Ectodermal cell (in vitro differentiated cells): ENCODE measurements at regions not wholly inside any gene's neighbourhood (a gene's known extent, or its start where the extent isn't known, plus 50 kb on each side); places are given as distances from the start of the nearest gene placed in this dataset.

ENCODE experiments used
- H3K27ac ChIP-seq: 2 replicates; pipeline ENCODE4 v1.7.0; 2013; ENCODE audit warnings: mild to moderate bottlenecking, low read depth, low read length; ENCODE audit not compliant: insufficient read depth, poor library complexity, severe bottlenecking
- H3K27me3 ChIP-seq: 2 replicates; pipeline ENCODE4 v1.7.0; 2013; ENCODE audit warnings: mild to moderate bottlenecking, low read length; ENCODE audit not compliant: insufficient read depth, control insufficient read depth, poor library complexity, severe bottlenecking
- H3K36me3 ChIP-seq: one replicate; pipeline ENCODE4 v1.7.0; 2013; ENCODE audit warnings: low read length; ENCODE audit not compliant: control insufficient read depth, insufficient read depth
- H3K4me1 ChIP-seq: one replicate; pipeline ENCODE4 v1.7.0; 2013; ENCODE audit warnings: low read length; ENCODE audit not compliant: control insufficient read depth, insufficient read depth
- H3K4me3 ChIP-seq: 2 replicates; pipeline ENCODE4 v1.7.0; 2013; ENCODE audit warnings: low read depth, low read length, control low read depth; ENCODE audit not compliant: insufficient read depth
- H3K9me3 ChIP-seq: 2 replicates; pipeline ENCODE4 v1.7.0; 2013; ENCODE audit warnings: mild to moderate bottlenecking, low read length, moderate library complexity; ENCODE audit not compliant: control insufficient read depth
- WGBS, 2 experiments: methylation state at CpG; one replicate each; pipeline ENCODE4 v1.1.7; 2013; ENCODE audit warnings: missing lambda C conversion rate in 2 of 2; 5-methylcytosine and 5-hydroxymethylcytosine counted together

DNA sequence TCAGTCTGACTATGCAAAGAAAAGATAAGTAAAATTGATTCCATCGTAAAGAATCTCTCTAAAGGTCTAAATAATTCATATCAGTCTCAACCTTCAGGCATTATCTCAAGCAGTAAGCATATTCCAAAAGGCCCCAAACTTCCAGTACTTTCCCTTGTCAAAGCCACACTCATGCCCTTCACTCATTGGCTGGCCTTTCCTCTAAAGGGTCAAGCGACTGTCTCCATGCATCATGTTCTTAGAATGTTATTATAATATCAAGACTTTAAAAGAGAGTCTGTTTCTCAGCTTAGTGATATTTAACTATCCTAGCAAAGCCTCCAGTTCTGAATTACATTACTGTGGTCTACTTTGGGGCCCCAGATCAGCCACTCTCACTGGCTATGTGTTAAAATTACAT lies 271.3 kb downstream of the MREG start:
- Histone ChIP-seq H3K36me3 (no peaks in the 10 kb centered on the region), H3K4me3 (no peak overlapping the region), H3K27me3 (no peaks in the 10 kb centered on the region), H3K27ac (no peak overlapping the region), H3K4me1 (no peaks in the 10 kb centered on the region), H3K9me3 (no peaks in the 10 kb centered on the region)
- 83 to 96% methylated on average over 1 to 2 of the region's 2 CpGs for WGBS, 2 experiments

DNA sequence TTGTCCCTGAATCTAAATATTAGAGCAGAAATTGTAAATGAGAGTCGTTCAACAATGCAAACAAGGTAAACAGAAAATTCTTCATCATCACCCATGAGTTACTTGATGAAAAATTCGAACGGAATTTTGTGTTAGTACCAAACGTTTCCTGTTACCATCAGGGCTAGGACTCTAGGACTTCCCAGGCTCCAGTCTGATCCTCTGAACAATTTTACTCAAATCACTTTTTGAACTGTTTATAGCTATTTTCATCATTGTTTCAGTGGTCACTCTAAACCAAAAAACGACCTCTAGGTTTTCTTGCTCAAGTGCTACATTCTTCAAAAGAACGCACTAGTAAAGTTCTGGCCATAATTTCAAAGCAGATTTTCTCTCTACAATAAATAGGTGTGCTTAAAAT lies 273.3 kb downstream of the MREG start:
- H3K27me3 ChIP-seq: no peaks in the 10 kb centered on the region
- 93 to 95% methylated on average over 6 of the region's 6 CpGs for WGBS, 2 experiments
- H3K27ac ChIP-seq: no peak overlapping the region
- H3K9me3 ChIP-seq: no peaks in the 10 kb centered on the region
- H3K4me1 ChIP-seq: no peaks in the 10 kb centered on the region
- H3K36me3 ChIP-seq: no peaks in the 10 kb centered on the region
- H3K4me3 ChIP-seq: no peak overlapping the region

DNA sequence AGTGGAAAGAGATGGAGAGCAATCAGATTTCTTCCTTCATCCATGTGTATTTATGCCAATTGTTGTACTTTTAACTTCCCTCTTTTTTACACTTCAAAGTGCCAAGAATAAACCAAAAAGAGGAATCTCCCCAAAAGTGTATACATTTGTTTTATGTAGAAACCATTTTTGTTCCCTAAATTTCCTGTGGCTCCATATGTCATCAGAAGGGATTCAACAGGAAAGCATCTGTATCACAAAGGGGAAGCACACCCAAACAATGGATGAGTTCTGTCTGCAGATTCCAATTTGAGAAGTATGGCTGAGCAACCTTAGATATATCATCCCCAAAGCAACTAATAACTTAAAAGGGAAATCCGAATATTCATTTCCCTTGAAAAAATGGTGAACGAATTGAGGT lies 275.0 kb downstream of the MREG start:
- 92 to 95% methylated on average over 2 of the region's 2 CpGs for WGBS, 2 experiments
- no peak overlapping the region for H3K4me3 ChIP-seq
- no peaks in the 10 kb centered on the region for H3K9me3 ChIP-seq
- H3K27me3 ChIP-seq: no peaks in the 10 kb centered on the region
- H3K27ac ChIP-seq: no peak overlapping the region
- H3K4me1 ChIP-seq: no peaks in the 10 kb centered on the region
- H3K36me3 ChIP-seq: no peaks in the 10 kb centered on the region

DNA sequence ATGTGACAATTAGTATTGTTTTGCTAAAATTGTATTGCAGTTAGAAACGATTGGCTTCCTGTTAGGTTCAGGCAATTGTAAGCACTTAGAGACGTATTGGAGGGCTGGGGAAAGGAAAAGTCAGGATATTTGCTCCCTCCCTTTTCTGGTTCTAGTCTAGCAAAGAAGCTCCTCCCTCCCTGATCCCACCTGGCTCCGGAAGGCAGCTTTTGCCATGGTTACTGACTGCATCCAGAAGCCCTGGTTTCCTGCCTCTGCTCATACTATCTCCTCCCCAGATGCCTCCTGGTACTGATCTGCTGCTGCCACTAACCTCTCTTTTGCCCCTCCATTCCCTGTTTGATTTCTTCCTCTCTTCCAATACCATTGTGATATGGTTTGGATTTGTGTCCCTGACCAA lies 275.9 kb downstream of the MREG start:
- WGBS, 2 experiments: 59 to 64% methylated on average over 3 of the region's 3 CpGs
- Histone ChIP-seq H3K4me3 (no peak overlapping the region), H3K36me3 (no peaks in the 10 kb centered on the region), H3K27me3 (no peaks in the 10 kb centered on the region), H3K27ac (no peak overlapping the region), H3K4me1 (no peaks in the 10 kb centered on the region), H3K9me3 (no peaks in the 10 kb centered on the region)

DNA sequence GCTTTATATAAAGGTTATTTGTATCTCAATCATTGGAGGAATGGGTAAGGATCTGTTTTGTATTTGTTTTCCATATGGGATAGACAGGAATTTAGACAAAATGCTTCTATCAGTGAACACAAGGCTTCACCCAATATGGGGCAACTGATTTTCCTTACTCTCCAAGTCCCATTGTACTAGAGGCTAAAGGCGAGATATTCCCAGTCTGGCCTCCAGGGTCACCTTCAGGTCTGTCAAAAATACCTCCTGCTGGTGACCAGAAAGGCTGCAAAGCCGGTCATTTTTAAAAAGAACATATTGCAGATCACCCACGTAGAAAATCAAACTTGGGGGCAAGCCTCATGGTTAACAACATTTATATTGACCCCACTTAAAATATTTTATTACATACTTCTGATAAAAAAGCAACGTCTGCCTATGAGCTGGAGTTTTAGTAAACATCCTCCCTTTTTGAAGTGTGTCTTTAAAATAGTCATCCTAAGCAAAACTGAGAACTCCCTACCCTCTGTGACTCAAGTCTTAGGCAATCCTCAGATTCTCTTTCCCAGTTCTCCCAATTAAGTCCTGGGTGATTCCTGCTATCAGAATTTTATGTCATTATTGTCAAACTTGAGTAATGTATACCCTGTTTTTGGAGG lies 276.6 kb downstream of the MREG start:
- H3K27me3 ChIP-seq: no peaks in the 10 kb centered on the region
- no peaks in the 10 kb centered on the region for H3K9me3 ChIP-seq
- no peak overlapping the region for H3K27ac ChIP-seq
- no peak overlapping the region for H3K4me3 ChIP-seq
- WGBS, 2 experiments: 77 to 83% methylated on average over 4 of the region's 4 CpGs
- H3K36me3 ChIP-seq: no peaks in the 10 kb centered on the region
- no peaks in the 10 kb centered on the region for H3K4me1 ChIP-seq

DNA sequence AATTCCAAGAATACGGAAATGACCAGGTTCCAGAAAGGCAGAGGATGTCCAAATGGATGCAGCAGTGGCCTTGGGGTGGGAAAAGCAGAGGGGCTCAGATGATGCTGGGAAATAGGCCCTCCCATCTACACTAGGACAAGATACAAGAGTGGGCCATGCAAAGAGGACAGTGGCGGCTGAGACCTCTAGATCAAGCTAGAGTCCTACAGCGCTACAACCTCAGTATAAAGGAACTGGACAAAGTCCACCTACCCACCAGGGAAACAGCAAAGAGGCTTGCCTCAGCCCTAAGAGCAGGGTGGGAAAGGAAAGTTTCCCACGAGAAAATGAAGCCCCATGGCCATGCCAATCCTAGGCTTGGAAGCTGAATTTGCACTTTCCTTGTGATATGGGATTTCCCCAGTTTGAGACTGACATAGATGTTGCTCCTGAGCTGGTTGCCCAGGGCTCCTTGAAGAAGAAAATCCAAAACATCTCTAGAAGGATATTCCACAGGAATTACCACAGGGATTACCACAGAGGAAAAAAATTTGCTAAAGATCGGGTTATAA lies 282.2 kb downstream of the MREG start:
- 97% methylated on average over 4 of the region's 5 CpGs for WGBS, 2 experiments
- H3K27me3 ChIP-seq: no peaks in the 10 kb centered on the region
- H3K4me1 ChIP-seq: no peaks in the 10 kb centered on the region
- no peak overlapping the region for H3K4me3 ChIP-seq
- no peaks in the 10 kb centered on the region for H3K9me3 ChIP-seq
- H3K36me3 ChIP-seq: no peaks in the 10 kb centered on the region
- H3K27ac ChIP-seq: no peak overlapping the region

DNA sequence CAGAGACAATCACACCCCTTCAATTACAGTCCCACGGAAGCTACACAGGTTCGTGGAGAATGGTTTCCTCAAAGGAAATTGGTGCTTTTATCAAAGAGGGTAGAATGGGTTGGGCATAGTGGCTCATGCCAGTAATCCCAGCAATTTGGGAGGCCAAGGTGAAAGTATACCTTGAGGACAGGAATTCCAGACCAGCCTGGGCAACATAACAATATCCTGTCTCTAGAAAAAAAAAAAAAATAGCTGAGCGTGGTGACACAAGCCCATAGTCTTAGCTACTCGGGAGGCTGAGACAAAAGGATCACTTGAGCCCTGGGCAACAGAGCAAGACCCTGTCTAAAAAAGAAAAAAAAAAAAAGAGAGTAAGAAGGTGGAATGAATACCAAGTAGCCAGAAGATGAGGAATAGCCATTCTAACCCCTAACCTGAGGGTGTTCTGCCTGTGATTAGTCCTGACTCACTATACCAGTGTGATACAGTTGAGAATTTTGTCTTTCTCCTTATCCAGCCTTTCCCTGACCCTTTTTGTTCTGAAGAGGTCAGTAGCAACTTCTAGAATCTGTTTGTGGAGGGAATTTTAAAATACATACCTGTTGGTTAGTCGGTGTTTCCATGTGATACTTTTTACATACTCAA lies 283.2 kb downstream of the MREG start:
- WGBS, 2 experiments: 88 to 92% methylated on average over 4 of the region's 5 CpGs
- Histone ChIP-seq H3K4me3 (no peak overlapping the region), H3K27me3 (no peaks in the 10 kb centered on the region)

DNA sequence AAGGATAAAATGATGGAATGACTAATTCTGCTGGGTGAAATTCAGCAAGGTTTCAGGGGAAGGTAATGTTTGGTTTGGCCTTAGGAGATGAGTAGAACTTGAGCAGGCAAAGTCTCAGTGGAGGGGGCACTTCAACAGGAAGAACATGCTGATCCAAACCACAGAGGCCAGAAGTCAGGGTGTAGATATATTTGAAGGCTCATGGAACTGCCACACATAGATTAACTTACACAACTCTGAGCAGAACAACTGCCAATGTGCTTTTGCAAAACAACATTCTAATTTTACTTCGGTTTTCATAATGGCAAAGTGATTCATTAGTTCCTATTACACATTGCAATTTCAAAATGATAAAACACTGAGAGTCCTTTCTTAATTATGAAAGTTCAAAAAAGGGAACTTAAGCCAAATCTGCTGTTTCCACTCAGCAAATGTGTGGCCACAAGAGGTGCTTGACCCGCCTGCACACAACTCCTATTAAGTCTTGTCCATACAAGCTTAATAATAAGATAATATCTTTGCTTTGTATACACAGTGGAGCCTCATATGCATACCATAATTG lies 284.8 kb downstream of the MREG start:
- Histone ChIP-seq H3K27me3 (no peaks in the 10 kb centered on the region), H3K4me3 (no peak overlapping the region), H3K36me3 (no peaks in the 10 kb centered on the region), H3K9me3 (no peaks in the 10 kb centered on the region), H3K27ac (no peak overlapping the region), H3K4me1 (no peaks in the 10 kb centered on the region)
- 42 to 50% methylated on average over 2 of the region's 2 CpGs for WGBS, 2 experiments

More for the DNA sequence above, 283.2 kb downstream of the MREG start:
- Histone ChIP-seq H3K4me1 (no peaks in the 10 kb centered on the region), H3K9me3 (no peaks in the 10 kb centered on the region), H3K36me3 (no peaks in the 10 kb centered on the region), H3K27ac (no peak overlapping the region)

DNA sequence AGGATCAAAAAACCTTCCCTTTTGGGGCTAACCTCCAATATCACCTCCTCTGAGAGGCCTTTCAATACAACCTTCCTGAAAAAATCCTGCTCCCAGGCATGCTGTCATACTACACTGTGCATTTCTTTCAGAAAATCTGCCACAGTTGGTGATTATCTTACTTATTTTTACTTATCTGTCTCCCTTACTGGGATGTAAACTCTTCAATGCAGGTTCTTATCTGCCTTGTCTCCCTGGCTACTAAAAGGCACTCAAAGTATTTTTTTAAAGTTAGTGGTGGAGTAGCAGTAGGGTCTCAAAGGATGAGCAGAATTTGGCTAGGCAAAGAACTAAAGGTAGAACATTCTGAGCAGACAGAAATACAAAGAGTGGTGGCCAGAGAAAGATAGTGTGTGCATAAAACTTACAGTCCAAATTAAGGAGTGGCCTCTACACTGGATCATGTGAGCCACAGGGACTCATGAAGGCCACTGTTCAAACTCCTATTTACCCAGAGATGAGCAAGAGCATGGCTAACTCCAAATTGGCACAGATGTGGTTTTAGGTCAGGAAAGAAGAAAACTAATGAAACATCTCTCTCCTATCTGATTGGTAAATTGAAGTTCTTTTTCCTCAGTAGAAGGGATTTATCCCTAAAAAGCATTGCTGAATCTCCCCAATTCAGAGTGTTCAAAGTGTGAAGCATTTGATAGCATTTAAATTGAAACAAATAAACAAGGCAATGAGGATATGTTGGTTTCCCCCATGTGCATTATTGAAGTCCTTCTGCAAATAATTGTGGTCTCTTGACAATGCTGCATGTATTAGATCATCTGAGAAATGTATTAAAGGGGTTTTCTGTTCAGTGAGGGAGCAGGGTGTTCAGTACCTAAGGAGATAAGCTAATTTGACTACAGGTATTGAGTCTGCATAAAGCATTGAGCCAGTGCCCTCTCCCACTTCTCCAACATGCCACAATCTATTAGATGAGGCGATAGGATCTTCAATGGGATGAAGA lies 285.5 kb downstream of the MREG start:
- Histone ChIP-seq H3K9me3 (no peaks in the 10 kb centered on the region), H3K4me3 (no peak overlapping the region), H3K27me3 (no peaks in the 10 kb centered on the region), H3K27ac (no peak overlapping the region), H3K36me3 (no peaks in the 10 kb centered on the region), H3K4me1 (no peaks in the 10 kb centered on the region)
- 82 to 96% methylated on average over 1 of the region's 1 CpG for WGBS, 2 experiments
